ENCODE measurements at regions not wholly inside any gene's neighbourhood (a gene's known extent, or its start where the extent isn't known, plus 50 kb on each side); places are given as distances from the start of the nearest gene placed in this dataset.
"Not testable (repeated sequence)": the region's sequence is repeated elsewhere in the genome, so short reads cannot be mapped to it uniquely, and the experiment has no call there.

- DNase-seq (no peak), ATAC-seq (replicated peaks) (no peak)
- Mint-ChIP-seq H3K27me3 (no peaks in the 10 kb centered on the region), H3K4me1 (ENCODE audit: low read depth in 2 of 2) (no peaks in the 10 kb centered on the region), H3K4me3 (no peak overlapping the region), H3K27ac (no peak overlapping the region), H3K9me3 (peaks cover 10 to 16% of the 10 kb centered on the region in 2 donors), H3K36me3 (ENCODE audit: insufficient read depth) (no peaks in the 10 kb centered on the region)
Observed at GRCh38 chr18:27353273-27353672, 168.2 kb upstream of the CHST9 start.

- Mint-ChIP-seq H3K36me3 (ENCODE audit: insufficient read depth) (no peaks in the 10 kb centered on the region), H3K27ac (no peak overlapping the region), H3K4me3 (no peak overlapping the region), H3K4me1 (ENCODE audit: low read depth in 2 of 2) (no peaks in the 10 kb centered on the region), H3K27me3 (no peaks in the 10 kb centered on the region), H3K9me3 (peaks cover 14 to 15% of the 10 kb centered on the region in 2 donors)
- ATAC-seq (replicated peaks) (no peak), DNase-seq (no peak)
Observed at GRCh38 chr18:27349284-27349882, 164.3 kb upstream of the CHST9 start.

GRCh38 chr18:27331606-27332005 is 146.5 kb upstream of the CHST9 start:
- H3K4me3 Mint-ChIP-seq: no peak overlapping the region
- H3K4me1 Mint-ChIP-seq (ENCODE audit: low read depth in 2 of 2): no peaks in the 10 kb centered on the region
- DNase-seq: no peak

GRCh38 chr18:27314996-27315395 is 129.9 kb upstream of the CHST9 start:
- no peaks in the 10 kb centered on the region for H3K36me3 Mint-ChIP-seq (ENCODE audit: insufficient read depth)
- no peak overlapping the region for H3K4me3 Mint-ChIP-seq
- ATAC-seq (replicated peaks) (no peak), DNase-seq (no peak)
- no peaks in the 10 kb centered on the region for H3K27me3 Mint-ChIP-seq
- H3K9me3 Mint-ChIP-seq: peaks cover 5 to 21% of the 10 kb centered on the region in 2 donors
- no peaks in the 10 kb centered on the region for H3K4me1 Mint-ChIP-seq (ENCODE audit: low read depth in 2 of 2)
- H3K27ac Mint-ChIP-seq: no peak overlapping the region

More at GRCh38 chr18:27331606-27332005, 146.5 kb upstream of the CHST9 start:
- no peak for ATAC-seq (replicated peaks)
- Mint-ChIP-seq H3K27ac (no peak overlapping the region), H3K27me3 (no peaks in the 10 kb centered on the region), H3K36me3 (ENCODE audit: insufficient read depth) (no peaks in the 10 kb centered on the region), H3K9me3 (peaks cover 4 to 15% of the 10 kb centered on the region in 2 donors)

- Mint-ChIP-seq H3K27me3 (no peaks in the 10 kb centered on the region), H3K9me3 (peaks cover 4 to 9% of the 10 kb centered on the region in 2 donors)
- DNase-seq: no peak
Observed at GRCh38 chr18:27313678-27314077, 128.6 kb upstream of the CHST9 start.

GRCh38 chr18:27312853-27313252 is 127.7 kb upstream of the CHST9 start:
- no peaks in the 10 kb centered on the region for H3K27me3 Mint-ChIP-seq
- DNase-seq: no peak
- H3K4me1 Mint-ChIP-seq (ENCODE audit: low read depth in 2 of 2): no peaks in the 10 kb centered on the region
- ATAC-seq (replicated peaks): no peak
- peaks cover 4 to 8% of the 10 kb centered on the region in 2 donors for H3K9me3 Mint-ChIP-seq
- H3K36me3 Mint-ChIP-seq (ENCODE audit: insufficient read depth): no peaks in the 10 kb centered on the region
- H3K27ac Mint-ChIP-seq: no peak overlapping the region
- H3K4me3 Mint-ChIP-seq: no peak overlapping the region

More at GRCh38 chr18:27313678-27314077, 128.6 kb upstream of the CHST9 start:
- no peak overlapping the region for H3K4me3 Mint-ChIP-seq
- no peak overlapping the region for H3K27ac Mint-ChIP-seq
- no peaks in the 10 kb centered on the region for H3K4me1 Mint-ChIP-seq (ENCODE audit: low read depth in 2 of 2)
- no peak for ATAC-seq (replicated peaks)
- H3K36me3 Mint-ChIP-seq (ENCODE audit: insufficient read depth): no peaks in the 10 kb centered on the region

GRCh38 chr18:27312153-27312552 is 127.0 kb upstream of the CHST9 start:
- DNase-seq (no peak), ATAC-seq (replicated peaks) (no peak)
- no peaks in the 10 kb centered on the region for H3K27me3 Mint-ChIP-seq
- no peaks in the 10 kb centered on the region for H3K4me1 Mint-ChIP-seq (ENCODE audit: low read depth in 2 of 2)
- H3K9me3 Mint-ChIP-seq: peaks cover 4 to 8% of the 10 kb centered on the region in 2 donors
- H3K4me3 Mint-ChIP-seq: no peak overlapping the region
- H3K27ac Mint-ChIP-seq: no peak overlapping the region
- no peaks in the 10 kb centered on the region for H3K36me3 Mint-ChIP-seq (ENCODE audit: insufficient read depth)

GRCh38 chr18:27311114-27311513 is 126.0 kb upstream of the CHST9 start:
- H3K27ac Mint-ChIP-seq: no peak overlapping the region
- DNase-seq (no peak), ATAC-seq (replicated peaks) (no peak)
- H3K4me1 Mint-ChIP-seq (ENCODE audit: low read depth in 2 of 2): no peaks in the 10 kb centered on the region
- no peaks in the 10 kb centered on the region for H3K36me3 Mint-ChIP-seq (ENCODE audit: insufficient read depth)
- H3K9me3 Mint-ChIP-seq: peaks cover 6 to 12% of the 10 kb centered on the region in 2 donors
- H3K27me3 Mint-ChIP-seq: no peaks in the 10 kb centered on the region
- no peak overlapping the region for H3K4me3 Mint-ChIP-seq

- no peaks in the 10 kb centered on the region for H3K36me3 Mint-ChIP-seq (ENCODE audit: insufficient read depth)
- no peaks in the 10 kb centered on the region for H3K27me3 Mint-ChIP-seq
- ATAC-seq (replicated peaks): no peak
- no peak overlapping the region for H3K27ac Mint-ChIP-seq
- no peak overlapping the region for H3K4me3 Mint-ChIP-seq
- H3K9me3 Mint-ChIP-seq: peaks cover 8% of the 10 kb centered on the region in 2 donors
- DNase-seq: no peak
- no peaks in the 10 kb centered on the region for H3K4me1 Mint-ChIP-seq (ENCODE audit: low read depth in 2 of 2)
Observed at GRCh38 chr18:27301615-27302378, 116.7 kb upstream of the CHST9 start.

GRCh38 chr18:27298214-27298804 is 113.2 kb upstream of the CHST9 start:
- Mint-ChIP-seq H3K9me3 (peaks cover 4 to 8% of the 10 kb centered on the region in 2 donors), H3K4me1 (ENCODE audit: low read depth in 2 of 2) (no peaks in the 10 kb centered on the region), H3K27me3 (no peaks in the 10 kb centered on the region), H3K36me3 (ENCODE audit: insufficient read depth) (no peaks in the 10 kb centered on the region), H3K27ac (no peak overlapping the region), H3K4me3 (no peak overlapping the region)
- DNase-seq: no peak
- no peak for ATAC-seq (replicated peaks)

GRCh38 chr18:27285973-27286562 is 101.0 kb upstream of the CHST9 start:
- not testable (repeated sequence) for H3K9me3 Mint-ChIP-seq; H3K27ac Mint-ChIP-seq; H3K4me3 Mint-ChIP-seq; H3K4me1 Mint-ChIP-seq (ENCODE audit: low read depth in 2 of 2); H3K27me3 Mint-ChIP-seq; DNase-seq; H3K36me3 Mint-ChIP-seq (ENCODE audit: insufficient read depth); ATAC-seq (replicated peaks)

- Mint-ChIP-seq H3K4me3 (no peak overlapping the region), H3K4me1 (ENCODE audit: low read depth in 2 of 2) (no peaks in the 10 kb centered on the region), H3K9me3 (peaks cover 13 to 25% of the 10 kb centered on the region in 2 donors), H3K36me3 (ENCODE audit: insufficient read depth) (no peaks in the 10 kb centered on the region), H3K27ac (no peak overlapping the region), H3K27me3 (no peaks in the 10 kb centered on the region)
- ATAC-seq (replicated peaks) (no peak), DNase-seq (no peak)
Observed at GRCh38 chr18:27278131-27278530, 93.0 kb upstream of the CHST9 start.

GRCh38 chr18:27277554-27277953 is 92.4 kb upstream of the CHST9 start:
- H3K4me3 Mint-ChIP-seq: no peak overlapping the region
- no peaks in the 10 kb centered on the region for H3K27me3 Mint-ChIP-seq
- H3K36me3 Mint-ChIP-seq (ENCODE audit: insufficient read depth): no peaks in the 10 kb centered on the region
- no peaks in the 10 kb centered on the region for H3K4me1 Mint-ChIP-seq (ENCODE audit: low read depth in 2 of 2)
- peaks cover 13 to 25% of the 10 kb centered on the region in 2 donors for H3K9me3 Mint-ChIP-seq
- H3K27ac Mint-ChIP-seq: no peak overlapping the region
- ATAC-seq (replicated peaks) (no peak), DNase-seq (no peak)

Data from effector memory CD8-positive, alpha-beta T cell (primary cell).